K562 (cell line): ENCODE measurements at regions not wholly inside any gene's neighbourhood (a gene's known extent, or its start where the extent isn't known, plus 50 kb on each side); places are given as distances from the start of the nearest gene placed in this dataset.

Experiments used
- ATAC-seq: fragments of 200-7000 bp; cut with Tn5 transposase; 3 replicates; pipeline ENCODE4 v1.9.1; 2020; ENCODE audit warnings: moderate library complexity
- BruUV-seq: library from RNA; stranded (reverse); fragments of 400-500 nt; replicated peaks from 2 replicates; lab custom pipeline; 2021; lab: Mats Ljungman, UMichigan
- CTCF ChIA-PET: fragments of 300-600 bp; formaldehyde crosslinking; extraction: SDS; loops from one replicate; lab custom pipeline; 2021; ENCODE audit warnings: low intra/inter-chr PET ratio; lab: Yijun Ruan, JAX
- POLR2A ChIA-PET: fragments of 300-600, 350-650 bp; sonication (Branson Sonifier 250); formaldehyde crosslinking; extraction: SDS; loops from one replicate; lab custom pipeline; 2021; ENCODE audit warnings: antibody characterized with exemption, inconsistent platforms; lab: Yijun Ruan, JAX
- DNase-seq, 4 experiments: peaks; one replicate each; pipeline versions ENCODE4 v3.0.0 to v3.0.0-alpha.2; 2011 to 2018; ENCODE audit warnings: low spot score in 3 of 4, mixed read lengths in 3 of 4; ENCODE audit errors: extremely low read depth in 1 of 4
- FAIRE-seq: peaks from 2 replicates; lab custom pipeline; 2011; peaks lifted over from hg19 to GRCh38; lab: Jason Lieb, UNC
- H2AFZ ChIP-seq: 2 replicates; pipeline ENCODE4 v1.6.0; 2011; ENCODE audit warnings: low read depth, low read length, control low read depth, inconsistent platforms
- H3K27ac ChIP-seq: fragments of 200-600 bp; 3 replicates; pipeline ENCODE4 v1.8.0; 2011; ENCODE audit warnings: low read depth, mild to moderate bottlenecking, control low read depth, inconsistent platforms, low read length, moderate library complexity, mixed read lengths; ENCODE audit errors: extremely low read depth
- H3K27me3 ChIP-seq, 2 experiments: fragments of 300-600 bp in 1 of 2; 2 replicates in 1 of 2; 3 replicates in 1 of 2; pipeline versions ENCODE4 v1.6.0 to v1.8.0; 2011; ENCODE audit warnings: inconsistent platforms in 2 of 2, low read length in 2 of 2, mild to moderate bottlenecking in 1 of 2, mixed read lengths in 1 of 2, moderate library complexity in 1 of 2; ENCODE audit not compliant: control insufficient read depth in 2 of 2, insufficient read depth in 2 of 2
- H3K36me3 ChIP-seq: fragments of 300-600 bp; 3 replicates; pipeline ENCODE4 v1.8.0; 2011; ENCODE audit warnings: mild to moderate bottlenecking, low read length, inconsistent platforms; ENCODE audit not compliant: control insufficient read depth, insufficient read depth
- H3K4me1 ChIP-seq, 2 experiments: fragments of 200-600 bp in 1 of 2; replicated peaks in 1 of 2; 2 replicates in 1 of 2; 3 replicates in 1 of 2; pipeline versions ENCODE4 v1.5.1 to v1.8.0; 2011; ENCODE audit warnings: inconsistent platforms in 2 of 2, low read length in 2 of 2, mild to moderate bottlenecking in 1 of 2, mixed read lengths in 1 of 2, moderate library complexity in 1 of 2; ENCODE audit not compliant: control insufficient read depth in 2 of 2, insufficient read depth in 2 of 2
- H3K4me2 ChIP-seq: 2 replicates; pipeline ENCODE4 v1.6.1; 2011; ENCODE audit warnings: low read length, control low read depth, inconsistent platforms, mixed read lengths; ENCODE audit not compliant: insufficient read depth
- H3K4me3 ChIP-seq: fragments of 200-600 bp; sonication (generic), shearing (Covaris generic); 2 replicates; pipeline ENCODE4 v1.5.1; 2016; ENCODE audit warnings: control low read depth, inconsistent platforms
- H3K79me2 ChIP-seq: fragments of 200-600 bp; 3 replicates; pipeline ENCODE4 v1.8.0; 2011; ENCODE audit warnings: low read length, inconsistent platforms; ENCODE audit not compliant: control insufficient read depth, insufficient read depth
- H3K9ac ChIP-seq, 2 experiments: 2 replicates each; pipeline versions ENCODE4 v1.6.0 to v1.6.1; 2011; ENCODE audit warnings: low read depth in 2 of 2, low read length in 2 of 2, control low read depth in 1 of 2, inconsistent platforms in 1 of 2, mild to moderate bottlenecking in 1 of 2, mixed read lengths in 1 of 2; ENCODE audit not compliant: insufficient read depth in 1 of 2
- H3K9me1 ChIP-seq: one replicate; pipeline ENCODE4 v1.6.0; 2011; ENCODE audit warnings: inconsistent platforms, mild to moderate bottlenecking, low read length, moderate library complexity; ENCODE audit not compliant: control insufficient read depth, insufficient read depth
- H3K9me3 ChIP-seq: replicated peaks from 2 replicates; pipeline ENCODE4 v1.5.1; 2011; ENCODE audit warnings: low read depth, low read length, inconsistent platforms; ENCODE audit not compliant: control insufficient read depth, insufficient read depth
- H4K20me1 ChIP-seq: replicated peaks from 2 replicates; pipeline ENCODE4 v1.6.1; 2011; ENCODE audit warnings: low read length, inconsistent platforms, mixed read lengths; ENCODE audit not compliant: control insufficient read depth, insufficient read depth
- CBFA2T2 ChIP-seq: fragments of 450-650 bp; conservative IDR thresholded peaks from 2 replicates; pipeline ENCODE4 v1.6.1; 2017; ENCODE audit warnings: mild to moderate bottlenecking
- CREB1 ChIP-seq, 2 experiments: sonication (generic) in 1 of 2; formaldehyde crosslinking in 1 of 2; IDR thresholded peaks; 2 replicates each; pipeline versions ENCODE4 v1.6.1 to v1.8.0; 2012 to 2022; ENCODE audit warnings: inconsistent platforms in 1 of 2, mild to moderate bottlenecking in 1 of 2, missing genetic modification reagents in 1 of 2, moderate library complexity in 1 of 2
- ELK1 ChIP-seq: sonication (generic); formaldehyde crosslinking; IDR thresholded peaks from 2 replicates; pipeline ENCODE4 v1.8.1; 2022; ENCODE audit warnings: missing genetic modification reagents
- ERF ChIP-seq: fragments of 450-650 bp; formaldehyde crosslinking; IDR thresholded peaks from 2 replicates; pipeline ENCODE4 v1.4.0; 2020; ENCODE audit warnings: mild to moderate bottlenecking, mixed read lengths
- ESRRA ChIP-seq: fragments of 450-650 bp; IDR thresholded peaks from 2 replicates; pipeline ENCODE4 v1.6.1; 2014; ENCODE audit warnings: low read depth, mild to moderate bottlenecking, moderate library complexity, borderline replicate concordance
- HCFC1 ChIP-seq: IDR thresholded peaks from 2 replicates; pipeline ENCODE4 v1.6.1; 2012; ENCODE audit warnings: low read depth, low read length, improper control_type of control experiment
- JUND ChIP-seq, 2 experiments: IDR thresholded peaks; 2 replicates in 1 of 2; 3 replicates in 1 of 2; pipeline ENCODE4 v1.6.1; 2011; ENCODE audit warnings: borderline replicate concordance in 2 of 2, low read depth in 2 of 2, low read length in 2 of 2, improper control_type of control experiment in 1 of 2, missing biosample characterization in 1 of 2, missing genetic modification characterization in 1 of 2, missing genetic modification reagents in 1 of 2
- KAT7 ChIP-seq: sonication (generic); formaldehyde crosslinking; IDR thresholded peaks from 2 replicates; pipeline ENCODE4 v1.8.0; 2022; ENCODE audit warnings: missing genetic modification reagents, mild to moderate bottlenecking, borderline replicate concordance
- MIER1 ChIP-seq: fragments of 450-650 bp; IDR thresholded peaks from 2 replicates; pipeline ENCODE4 v1.6.1; 2016; ENCODE audit warnings: antibody characterized with exemption, mild to moderate bottlenecking, low read depth
- NR0B1 ChIP-seq: fragments of 450-650 bp; IDR thresholded peaks from one replicate; pipeline ENCODE4 v1.6.1; 2018; ENCODE audit warnings: mild to moderate bottlenecking, moderate library complexity; ENCODE audit not compliant: partially characterized antibody
- PCBP2 ChIP-seq: fragments of 200-400 bp; formaldehyde crosslinking; IDR thresholded peaks from 2 replicates; pipeline ENCODE4 v1.6.1; 2018; ENCODE audit warnings: low read length, low read depth, mild to moderate bottlenecking, moderate library complexity; ENCODE audit not compliant: poor library complexity, severe bottlenecking
- STAT5A ChIP-seq: IDR thresholded peaks from 2 replicates; pipeline ENCODE4 v1.6.1; 2012; ENCODE audit warnings: low read length, inconsistent platforms, borderline replicate concordance
- TAF7 ChIP-seq: fragments of 450-650 bp; IDR thresholded peaks from 2 replicates; pipeline ENCODE4 v1.6.1; 2016; ENCODE audit warnings: missing genetic modification characterization, missing compliant biosample characterization
- WHSC1 ChIP-seq: IDR thresholded peaks from one replicate; pipeline ENCODE4 v1.6.1; 2012; ENCODE audit warnings: low read length, control low read depth, inconsistent platforms
- ZKSCAN3 ChIP-seq: fragments of 250-450 bp; sonication (Bioruptor Pico); IDR thresholded peaks from 2 replicates; pipeline ENCODE4 v1.4.0; 2020
- ZNF197 ChIP-seq: fragments of 200-800 bp; sonication (Bioruptor generic); IDR thresholded peaks from 2 replicates; pipeline ENCODE4 v1.6.1; 2016; ENCODE audit warnings: low read depth, missing genetic modification characterization, missing compliant biosample characterization
- ZNF274 ChIP-seq: IDR thresholded peaks from 2 replicates; pipeline ENCODE4 v1.6.1; 2011; ENCODE audit warnings: low read depth, mild to moderate bottlenecking, low read length, moderate library complexity, borderline replicate concordance
- ZNF668 ChIP-seq: fragments of 250-450 bp; sonication (Bioruptor Pico); IDR thresholded peaks from 2 replicates; pipeline ENCODE4 v1.8.0; 2022; ENCODE audit warnings: mild to moderate bottlenecking, inconsistent platforms
- ZNF76 ChIP-seq: fragments of 250-450 bp; sonication (Bioruptor Pico); IDR thresholded peaks from 2 replicates; pipeline ENCODE4 v1.4.0; 2020; ENCODE audit warnings: mild to moderate bottlenecking, moderate library complexity, borderline replicate concordance
- WGBS: fragments of 100-300 bp; shearing (Covaris generic); methylation state at CpG from one replicate; pipeline ENCODE4 v1.1.6; 2016; ENCODE audit warnings: low coverage, mixed read lengths; ENCODE audit not compliant: insufficient coverage; ENCODE audit errors: missing lambda C conversion rate; 5-methylcytosine and 5-hydroxymethylcytosine counted together
- in situ Hi-C: fragments of 300-500 bp; cut with MboI; formaldehyde crosslinking; loops from 4 replicates; pipeline ENCODE4 v1.15.0; 2018; ENCODE audit warnings: inconsistent platforms, mixed read lengths
- intact Hi-C: fragments of 100-400 bp; cut with micrococcal nuclease; formaldehyde crosslinking; loops from 2 replicates; pipeline ENCODE4 v1.14.2; 2022
- TF ChIP-seq, protein P1 (sequence below): fragments of 450-650 bp; formaldehyde crosslinking; IDR thresholded peaks from 2 replicates; pipeline ENCODE4 v1.4.0; 2022; ENCODE audit warnings: missing genetic modification characterization

DNA sequence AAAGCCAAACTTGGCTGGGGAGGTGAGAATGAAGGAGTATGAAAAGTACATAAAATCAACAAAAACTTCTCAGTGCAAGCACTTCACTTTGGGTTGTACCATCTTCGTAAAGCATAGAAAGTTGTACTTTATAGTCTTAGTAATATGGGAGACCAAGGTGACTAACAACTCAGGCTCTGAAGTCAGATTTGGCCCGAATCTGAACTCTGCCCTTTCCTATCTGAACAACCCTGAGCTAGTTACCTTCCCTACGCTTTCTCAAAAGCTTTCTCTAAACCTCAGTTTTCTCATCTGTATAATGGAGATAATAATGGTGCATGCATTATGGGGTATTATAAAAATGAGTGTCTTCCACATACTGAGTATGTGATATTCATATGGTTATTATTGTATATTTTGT, 285.4 kb upstream of the UMPS start:
- H3K4me3 ChIP-seq, result no peak overlapping the region
- TF ChIP-seq ELK1, result no peak
- TF ChIP-seq PCBP2, result no peak
- TF ChIP-seq ZNF197, result no peak
- TF ChIP-seq CBFA2T2, result no peak
- no peak for TF ChIP-seq STAT5A
- no peak for TF ChIP-seq ESRRA
- TF ChIP-seq JUND (IDR thresholded peaks at IDR 0.05; ENCODE audit: borderline replicate concordance, low read depth, low read length), result no peak
- no peak for TF ChIP-seq JUND (tag; IDR thresholded peaks at IDR 0.05; ENCODE audit: borderline replicate concordance, low read depth, low read length)
- no peak for TF ChIP-seq HCFC1
- TF ChIP-seq ZNF274, result no peak
- TF ChIP-seq TAF7 (tag), result no peak
- no peak for TF ChIP-seq MIER1
- TF ChIP-seq NR0B1, result no peak
- no peak for TF ChIP-seq ZNF668 (CRISPR knock-in tag)
- TF ChIP-seq, protein P1, sequence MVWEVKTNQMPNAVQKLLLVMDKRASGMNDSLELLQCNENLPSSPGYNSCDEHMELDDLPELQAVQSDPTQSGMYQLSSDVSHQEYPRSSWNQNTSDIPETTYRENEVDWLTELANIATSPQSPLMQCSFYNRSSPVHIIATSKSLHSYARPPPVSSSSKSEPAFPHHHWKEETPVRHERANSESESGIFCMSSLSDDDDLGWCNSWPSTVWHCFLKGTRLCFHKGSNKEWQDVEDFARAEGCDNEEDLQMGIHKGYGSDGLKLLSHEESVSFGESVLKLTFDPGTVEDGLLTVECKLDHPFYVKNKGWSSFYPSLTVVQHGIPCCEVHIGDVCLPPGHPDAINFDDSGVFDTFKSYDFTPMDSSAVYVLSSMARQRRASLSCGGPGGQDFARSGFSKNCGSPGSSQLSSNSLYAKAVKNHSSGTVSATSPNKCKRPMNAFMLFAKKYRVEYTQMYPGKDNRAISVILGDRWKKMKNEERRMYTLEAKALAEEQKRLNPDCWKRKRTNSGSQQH (CRISPR knock-in tag), result no peak
- TF ChIP-seq ERF (CRISPR knock-in tag), result no peak
- no peak for TF ChIP-seq CREB1 (IDR thresholded peaks at IDR 0.05)
- no peak for TF ChIP-seq CREB1 (CRISPR knock-in tag; IDR thresholded peaks at IDR 0.05)
- no peak for TF ChIP-seq WHSC1
- no peak for TF ChIP-seq KAT7 (CRISPR knock-in tag)
- no peak for TF ChIP-seq ZNF76 (CRISPR knock-in tag)
- no peak for TF ChIP-seq ZKSCAN3 (CRISPR knock-in tag)
- POLR2A ChIA-PET, result no interaction called here
- no peaks in the 10 kb centered on the region for H3K27me3 ChIP-seq
- in situ Hi-C loops (no loop called here), intact Hi-C loops (no loop called here)
- H4K20me1 ChIP-seq, result no peaks in the 10 kb centered on the region
- no peaks in the 10 kb centered on the region for H3K79me2 ChIP-seq
- no TSS peak for BruUV-seq
- H3K9me3 ChIP-seq, result no peaks in the 10 kb centered on the region
- no peak overlapping the region for H3K9ac ChIP-seq
- FAIRE-seq, result no peak
- CTCF ChIA-PET, result no interaction called here
- H3K36me3 ChIP-seq, result no peaks in the 10 kb centered on the region
- no peaks in the 10 kb centered on the region for H3K4me1 ChIP-seq
- no peak for ATAC-seq
- 0% methylated on average over 2 of the region's 3 CpGs for WGBS
- H3K9me1 ChIP-seq, result no peaks in the 10 kb centered on the region
- H3K4me2 ChIP-seq, result no peak overlapping the region
- H3K27ac ChIP-seq, result no peak overlapping the region
- H2AFZ ChIP-seq, result no peak overlapping the region
- DNase-seq, result no peak
